ENCODE measurements at regions not wholly inside any gene's neighbourhood (a gene's known extent, or its start where the extent isn't known, plus 50 kb on each side); places are given as distances from the start of the nearest gene placed in this dataset.
"Not testable (repeated sequence)": the region's sequence is repeated elsewhere in the genome, so short reads cannot be mapped to it uniquely, and the experiment has no call there.

GRCh38 chr11:46223252-46223513, 54.3 kb upstream of the CREB3L1 start:
- no peaks in the 10 kb centered on the region for H3K27me3 ChIP-seq (ENCODE audit: control insufficient read depth, insufficient read depth, low read length)
- no peaks in the 10 kb centered on the region for H3K36me3 ChIP-seq (ENCODE audit: control insufficient read depth, insufficient read depth, low read length)
- H3K4me1 ChIP-seq (ENCODE audit: control insufficient read depth, insufficient read depth, low read length): no peaks in the 10 kb centered on the region
- no peak overlapping the region for H3K4me3 ChIP-seq (ENCODE audit: low read length)
- H3K9me3 ChIP-seq (ENCODE audit: control insufficient read depth, low read length): no peaks in the 10 kb centered on the region
- no peak overlapping the region for H3K9ac ChIP-seq (ENCODE audit: low read length)

GRCh38 chr11:46222490-46223251, 54.8 kb upstream of the CREB3L1 start:
- H3K9ac ChIP-seq (ENCODE audit: low read length): no peak overlapping the region
- H3K27me3 ChIP-seq (ENCODE audit: control insufficient read depth, insufficient read depth, low read length): no peaks in the 10 kb centered on the region
- no peaks in the 10 kb centered on the region for H3K36me3 ChIP-seq (ENCODE audit: control insufficient read depth, insufficient read depth, low read length)
- H3K9me3 ChIP-seq (ENCODE audit: control insufficient read depth, low read length): no peaks in the 10 kb centered on the region
- no peak overlapping the region for H3K4me3 ChIP-seq (ENCODE audit: low read length)
- no peaks in the 10 kb centered on the region for H3K4me1 ChIP-seq (ENCODE audit: control insufficient read depth, insufficient read depth, low read length)

- Histone ChIP-seq H3K4me3 (ENCODE audit: low read length) (no peak overlapping the region), H3K27me3 (ENCODE audit: control insufficient read depth, insufficient read depth, low read length) (no peaks in the 10 kb centered on the region), H3K9ac (ENCODE audit: low read length) (no peak overlapping the region), H3K36me3 (ENCODE audit: control insufficient read depth, insufficient read depth, low read length) (no peaks in the 10 kb centered on the region), H3K4me1 (ENCODE audit: control insufficient read depth, insufficient read depth, low read length) (no peaks in the 10 kb centered on the region), H3K9me3 (ENCODE audit: control insufficient read depth, low read length) (no peaks in the 10 kb centered on the region)
These were observed 57.1 kb upstream of the CREB3L1 start for GRCh38 chr11:46220313-46220712.

- no peaks in the 10 kb centered on the region for H3K27me3 ChIP-seq (ENCODE audit: control insufficient read depth, insufficient read depth, low read length)
- H3K9ac ChIP-seq (ENCODE audit: low read length): peak overlapping the region; percentile 86
- no peaks in the 10 kb centered on the region for H3K36me3 ChIP-seq (ENCODE audit: control insufficient read depth, insufficient read depth, low read length)
- no peaks in the 10 kb centered on the region for H3K9me3 ChIP-seq (ENCODE audit: control insufficient read depth, low read length)
- H3K4me1 ChIP-seq (ENCODE audit: control insufficient read depth, insufficient read depth, low read length): no peaks in the 10 kb centered on the region
- peak overlapping the region; percentile 67 for H3K4me3 ChIP-seq (ENCODE audit: low read length)
These were observed 60.7 kb upstream of the CREB3L1 start for GRCh38 chr11:46216765-46217089.

- Histone ChIP-seq H3K4me1 (ENCODE audit: control insufficient read depth, insufficient read depth, low read length) (no peaks in the 10 kb centered on the region), H3K27me3 (ENCODE audit: control insufficient read depth, insufficient read depth, low read length) (no peaks in the 10 kb centered on the region), H3K36me3 (ENCODE audit: control insufficient read depth, insufficient read depth, low read length) (no peaks in the 10 kb centered on the region), H3K4me3 (ENCODE audit: low read length) (peak overlapping the region; percentile 67), H3K9me3 (ENCODE audit: control insufficient read depth, low read length) (no peaks in the 10 kb centered on the region), H3K9ac (ENCODE audit: low read length) (peak overlapping the region; percentile 86)
These were observed 61.3 kb upstream of the CREB3L1 start for GRCh38 chr11:46216019-46216764.

- Histone ChIP-seq H3K4me1 (ENCODE audit: control insufficient read depth, insufficient read depth, low read length) (no peaks in the 10 kb centered on the region), H3K4me3 (ENCODE audit: low read length) (no peak overlapping the region), H3K9me3 (ENCODE audit: control insufficient read depth, low read length) (no peaks in the 10 kb centered on the region)
These were observed 62.1 kb upstream of the CREB3L1 start for GRCh38 chr11:46215208-46215931.

GRCh38 chr11:46212720-46213119, 64.7 kb upstream of the CREB3L1 start:
- H3K27me3 ChIP-seq (ENCODE audit: control insufficient read depth, insufficient read depth, low read length): no peaks in the 10 kb centered on the region
- no peaks in the 10 kb centered on the region for H3K4me1 ChIP-seq (ENCODE audit: control insufficient read depth, insufficient read depth, low read length)
- no peak overlapping the region for H3K9ac ChIP-seq (ENCODE audit: low read length)
- H3K36me3 ChIP-seq (ENCODE audit: control insufficient read depth, insufficient read depth, low read length): no peaks in the 10 kb centered on the region
- H3K4me3 ChIP-seq (ENCODE audit: low read length): no peak overlapping the region
- H3K9me3 ChIP-seq (ENCODE audit: control insufficient read depth, low read length): no peaks in the 10 kb centered on the region

More at GRCh38 chr11:46215208-46215931, 62.1 kb upstream of the CREB3L1 start:
- Histone ChIP-seq H3K27me3 (ENCODE audit: control insufficient read depth, insufficient read depth, low read length) (no peaks in the 10 kb centered on the region), H3K36me3 (ENCODE audit: control insufficient read depth, insufficient read depth, low read length) (no peaks in the 10 kb centered on the region), H3K9ac (ENCODE audit: low read length) (peak overlapping the region; percentile 86)

GRCh38 chr11:46210856-46211255, 66.6 kb upstream of the CREB3L1 start:
- Histone ChIP-seq H3K9ac (ENCODE audit: low read length) (no peak overlapping the region), H3K4me1 (ENCODE audit: control insufficient read depth, insufficient read depth, low read length) (no peaks in the 10 kb centered on the region), H3K4me3 (ENCODE audit: low read length) (no peak overlapping the region), H3K9me3 (ENCODE audit: control insufficient read depth, low read length) (no peaks in the 10 kb centered on the region), H3K36me3 (ENCODE audit: control insufficient read depth, insufficient read depth, low read length) (no peaks in the 10 kb centered on the region), H3K27me3 (ENCODE audit: control insufficient read depth, insufficient read depth, low read length) (no peaks in the 10 kb centered on the region)

GRCh38 chr11:46210133-46210636, 67.3 kb upstream of the CREB3L1 start:
- no peak overlapping the region for H3K4me3 ChIP-seq (ENCODE audit: low read length)
- no peaks in the 10 kb centered on the region for H3K27me3 ChIP-seq (ENCODE audit: control insufficient read depth, insufficient read depth, low read length)
- H3K9me3 ChIP-seq (ENCODE audit: control insufficient read depth, low read length): no peaks in the 10 kb centered on the region
- H3K36me3 ChIP-seq (ENCODE audit: control insufficient read depth, insufficient read depth, low read length): no peaks in the 10 kb centered on the region
- H3K9ac ChIP-seq (ENCODE audit: low read length): no peak overlapping the region
- no peaks in the 10 kb centered on the region for H3K4me1 ChIP-seq (ENCODE audit: control insufficient read depth, insufficient read depth, low read length)

GRCh38 chr11:46209624-46210023, 67.8 kb upstream of the CREB3L1 start:
- H3K4me1 ChIP-seq (ENCODE audit: control insufficient read depth, insufficient read depth, low read length); H3K9me3 ChIP-seq (ENCODE audit: control insufficient read depth, low read length); H3K9ac ChIP-seq (ENCODE audit: low read length); H3K36me3 ChIP-seq (ENCODE audit: control insufficient read depth, insufficient read depth, low read length); H3K27me3 ChIP-seq (ENCODE audit: control insufficient read depth, insufficient read depth, low read length); H3K4me3 ChIP-seq (ENCODE audit: low read length): not testable (repeated sequence)

GRCh38 chr11:46208803-46209202, 68.7 kb upstream of the CREB3L1 start:
- H3K36me3 ChIP-seq (ENCODE audit: control insufficient read depth, insufficient read depth, low read length): no peaks in the 10 kb centered on the region
- no peaks in the 10 kb centered on the region for H3K27me3 ChIP-seq (ENCODE audit: control insufficient read depth, insufficient read depth, low read length)
- H3K4me3 ChIP-seq (ENCODE audit: low read length): no peak overlapping the region
- no peaks in the 10 kb centered on the region for H3K9me3 ChIP-seq (ENCODE audit: control insufficient read depth, low read length)
- H3K4me1 ChIP-seq (ENCODE audit: control insufficient read depth, insufficient read depth, low read length): no peaks in the 10 kb centered on the region
- H3K9ac ChIP-seq (ENCODE audit: low read length): no peak overlapping the region

GRCh38 chr11:46207270-46207669, 70.2 kb upstream of the CREB3L1 start:
- no peaks in the 10 kb centered on the region for H3K4me1 ChIP-seq (ENCODE audit: control insufficient read depth, insufficient read depth, low read length)
- H3K9ac ChIP-seq (ENCODE audit: low read length): no peak overlapping the region
- no peaks in the 10 kb centered on the region for H3K27me3 ChIP-seq (ENCODE audit: control insufficient read depth, insufficient read depth, low read length)
- H3K36me3 ChIP-seq (ENCODE audit: control insufficient read depth, insufficient read depth, low read length): no peaks in the 10 kb centered on the region
- H3K4me3 ChIP-seq (ENCODE audit: low read length): no peak overlapping the region
- H3K9me3 ChIP-seq (ENCODE audit: control insufficient read depth, low read length): no peaks in the 10 kb centered on the region

Measured in mucosa of stomach (tissue), 1 donor.